ENCODE measurements at regions not wholly inside any gene's neighbourhood (a gene's known extent, or its start where the extent isn't known, plus 50 kb on each side); places are given as distances from the start of the nearest gene placed in this dataset.

GRCh38 chr17:33968350-33969044 lies 286.6 kb upstream of the CCL2 start:
- TF ChIP-seq, protein P1, sequence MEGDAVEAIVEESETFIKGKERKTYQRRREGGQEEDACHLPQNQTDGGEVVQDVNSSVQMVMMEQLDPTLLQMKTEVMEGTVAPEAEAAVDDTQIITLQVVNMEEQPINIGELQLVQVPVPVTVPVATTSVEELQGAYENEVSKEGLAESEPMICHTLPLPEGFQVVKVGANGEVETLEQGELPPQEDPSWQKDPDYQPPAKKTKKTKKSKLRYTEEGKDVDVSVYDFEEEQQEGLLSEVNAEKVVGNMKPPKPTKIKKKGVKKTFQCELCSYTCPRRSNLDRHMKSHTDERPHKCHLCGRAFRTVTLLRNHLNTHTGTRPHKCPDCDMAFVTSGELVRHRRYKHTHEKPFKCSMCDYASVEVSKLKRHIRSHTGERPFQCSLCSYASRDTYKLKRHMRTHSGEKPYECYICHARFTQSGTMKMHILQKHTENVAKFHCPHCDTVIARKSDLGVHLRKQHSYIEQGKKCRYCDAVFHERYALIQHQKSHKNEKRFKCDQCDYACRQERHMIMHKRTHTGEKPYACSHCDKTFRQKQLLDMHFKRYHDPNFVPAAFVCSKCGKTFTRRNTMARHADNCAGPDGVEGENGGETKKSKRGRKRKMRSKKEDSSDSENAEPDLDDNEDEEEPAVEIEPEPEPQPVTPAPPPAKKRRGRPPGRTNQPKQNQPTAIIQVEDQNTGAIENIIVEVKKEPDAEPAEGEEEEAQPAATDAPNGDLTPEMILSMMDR (conservative IDR thresholded peaks at IDR 0.05; ENCODE audit: low read depth, low read length), result no peak
- DNase-seq (ENCODE audit: low read depth), result no peak
- H3K4me3 ChIP-seq (ENCODE audit: low read depth, low read length), result no peak overlapping the region

DNA sequence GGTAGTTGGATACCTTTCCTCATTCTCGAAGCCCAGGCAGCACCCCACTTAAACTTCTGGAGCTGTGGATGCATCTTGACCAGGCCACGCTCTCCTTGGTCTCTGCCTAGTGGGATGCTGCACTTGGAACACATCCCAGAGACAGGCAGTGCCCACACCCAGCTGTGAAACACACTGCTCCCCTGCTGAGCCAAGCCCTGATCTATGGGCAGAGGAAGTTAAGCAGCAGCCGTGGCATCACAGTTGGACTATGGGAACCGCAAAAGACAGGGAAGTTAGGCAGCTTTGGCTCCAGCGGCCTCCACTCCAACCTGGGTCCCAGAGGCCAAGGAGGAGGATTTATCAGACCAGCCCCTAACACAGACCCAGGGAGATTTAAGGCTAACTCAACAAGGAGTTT lies 284.8 kb upstream of the CCL2 start:
- TF ChIP-seq, protein P1 (conservative IDR thresholded peaks at IDR 0.05; ENCODE audit: low read depth, low read length), result no peak
- no peak for DNase-seq (ENCODE audit: low read depth)
- no peak overlapping the region for H3K4me3 ChIP-seq (ENCODE audit: low read depth, low read length)

GRCh38 chr17:33972763-33973162 lies 282.3 kb upstream of the CCL2 start:
- DNase-seq (ENCODE audit: low read depth), result no peak
- TF ChIP-seq, protein P1 (conservative IDR thresholded peaks at IDR 0.05; ENCODE audit: low read depth, low read length), result no peak
- no peak overlapping the region for H3K4me3 ChIP-seq (ENCODE audit: low read depth, low read length)

- DNase-seq (ENCODE audit: low read depth), result no peak
- TF ChIP-seq, protein P1 (conservative IDR thresholded peaks at IDR 0.05; ENCODE audit: low read depth, low read length), result no peak
- no peak overlapping the region for H3K4me3 ChIP-seq (ENCODE audit: low read depth, low read length)
Measured at GRCh38 chr17:33973491-33973890, 281.6 kb upstream of the CCL2 start.

GRCh38 chr17:33974276-33974675 lies 280.8 kb upstream of the CCL2 start:
- H3K4me3 ChIP-seq (ENCODE audit: low read depth, low read length), result no peak overlapping the region
- no peak for DNase-seq (ENCODE audit: low read depth)
- TF ChIP-seq, protein P1 (conservative IDR thresholded peaks at IDR 0.05; ENCODE audit: low read depth, low read length), result no peak

DNA sequence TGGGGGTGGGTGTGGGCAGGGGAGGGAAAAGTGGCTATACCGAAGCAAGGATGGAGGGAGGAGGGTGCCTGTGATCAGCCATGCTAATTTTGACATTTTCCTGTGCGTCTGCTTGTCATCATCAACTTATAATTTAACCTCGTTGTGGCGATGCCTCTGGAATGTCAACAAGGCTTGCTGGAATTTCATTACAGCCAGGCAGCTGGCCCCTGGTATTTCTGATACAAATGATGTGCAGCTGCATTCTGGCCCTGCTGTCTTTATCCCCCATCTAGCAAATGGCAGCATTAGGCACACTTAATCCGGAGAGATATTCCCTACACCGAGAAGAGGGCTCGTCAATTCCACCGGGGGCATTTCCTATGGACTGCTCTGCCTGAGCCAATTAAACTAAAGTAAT lies 278.3 kb upstream of the CCL2 start:
- DNase-seq (ENCODE audit: low read depth), result no peak
- TF ChIP-seq, protein P1 (conservative IDR thresholded peaks at IDR 0.05; ENCODE audit: low read depth, low read length), result no peak
- H3K4me3 ChIP-seq (ENCODE audit: low read depth, low read length), result no peak overlapping the region
